ENCODE measurements at regions not wholly inside any gene's neighbourhood (a gene's known extent, or its start where the extent isn't known, plus 50 kb on each side); places are given as distances from the start of the nearest gene placed in this dataset.
"Not testable (repeated sequence)": the region's sequence is repeated elsewhere in the genome, so short reads cannot be mapped to it uniquely, and the experiment has no call there.

- no peak for TF ChIP-seq CTCF (IDR thresholded peaks at IDR 0.05; ENCODE audit: low read length, missing control alignments)
- H3K4me3 ChIP-seq (replicated peaks; ENCODE audit: low read depth, low read length) = no peak overlapping the region
- no peak for DNase-seq (ENCODE audit: low read depth)
Observed at GRCh38 chr10:36748128-36748871, 377.1 kb upstream of the ANKRD30A start.

GRCh38 chr10:36739884-36740445, 385.4 kb upstream of the ANKRD30A start:
- H3K4me3 ChIP-seq (replicated peaks; ENCODE audit: low read depth, low read length) = no peak overlapping the region
- TF ChIP-seq CTCF (IDR thresholded peaks at IDR 0.05; ENCODE audit: low read length, missing control alignments) = no peak
- DNase-seq (ENCODE audit: low read depth) = no peak

- no peak overlapping the region for H3K4me3 ChIP-seq (replicated peaks; ENCODE audit: low read depth, low read length)
- DNase-seq (ENCODE audit: low read depth) = no peak
- no peak for TF ChIP-seq CTCF (IDR thresholded peaks at IDR 0.05; ENCODE audit: low read length, missing control alignments)
Observed at GRCh38 chr10:36738738-36739431, 386.5 kb upstream of the ANKRD30A start.

- TF ChIP-seq CTCF (IDR thresholded peaks at IDR 0.05; ENCODE audit: low read length, missing control alignments) = no peak
- H3K4me3 ChIP-seq (replicated peaks; ENCODE audit: low read depth, low read length) = no peak overlapping the region
- no peak for DNase-seq (ENCODE audit: low read depth)
Observed at GRCh38 chr10:36736311-36736710, 389.1 kb upstream of the ANKRD30A start.

DNA sequence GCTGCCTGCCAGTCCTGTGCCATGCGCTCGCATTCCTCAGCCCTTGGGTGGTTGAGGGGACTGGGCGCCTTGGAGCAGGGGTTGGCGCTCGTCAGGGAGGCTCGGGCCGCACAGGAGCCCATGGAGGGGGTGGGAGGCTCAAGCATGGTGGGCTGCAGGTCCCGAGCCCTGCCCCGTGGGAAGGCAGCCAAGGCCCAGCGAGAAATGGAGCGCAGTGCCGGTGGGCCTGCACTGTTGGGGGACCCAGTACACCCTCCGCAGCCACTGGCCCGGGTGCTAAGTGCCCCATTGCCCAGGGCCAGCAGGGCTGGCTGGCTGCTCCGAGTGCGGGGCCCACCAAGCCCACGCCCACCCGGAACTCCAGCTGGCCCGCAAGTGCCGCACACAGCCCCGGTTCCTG, 390.8 kb upstream of the ANKRD30A start:
- not testable (repeated sequence) for DNase-seq (ENCODE audit: low read depth)

DNA sequence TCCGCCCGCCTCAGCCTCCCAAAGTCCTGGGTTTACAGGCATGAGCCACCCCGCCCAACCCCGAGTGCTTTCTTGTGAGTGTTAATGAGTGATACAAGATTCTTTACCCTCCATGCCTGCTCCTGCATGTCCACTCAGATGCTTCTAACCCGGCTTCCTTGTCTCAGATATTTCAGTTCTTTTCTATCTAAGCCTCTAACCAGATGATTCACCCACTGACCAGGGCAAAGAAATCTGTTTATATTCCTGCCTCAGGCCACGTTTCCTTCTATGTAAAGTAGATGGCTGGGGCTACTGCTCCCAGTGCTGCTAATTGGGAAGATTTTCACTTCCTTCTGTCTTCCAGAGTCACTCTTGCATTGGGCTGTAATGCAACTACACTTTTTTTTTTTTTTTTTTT, 395.1 kb upstream of the ANKRD30A start:
- DNase-seq (ENCODE audit: low read depth) = no peak
- H3K4me3 ChIP-seq (replicated peaks; ENCODE audit: low read depth, low read length) = no peak overlapping the region
- TF ChIP-seq CTCF (IDR thresholded peaks at IDR 0.05; ENCODE audit: low read length, missing control alignments) = no peak

More for the DNA sequence above, 390.8 kb upstream of the ANKRD30A start:
- H3K4me3 ChIP-seq (replicated peaks; ENCODE audit: low read depth, low read length) = not testable (repeated sequence)

DNA sequence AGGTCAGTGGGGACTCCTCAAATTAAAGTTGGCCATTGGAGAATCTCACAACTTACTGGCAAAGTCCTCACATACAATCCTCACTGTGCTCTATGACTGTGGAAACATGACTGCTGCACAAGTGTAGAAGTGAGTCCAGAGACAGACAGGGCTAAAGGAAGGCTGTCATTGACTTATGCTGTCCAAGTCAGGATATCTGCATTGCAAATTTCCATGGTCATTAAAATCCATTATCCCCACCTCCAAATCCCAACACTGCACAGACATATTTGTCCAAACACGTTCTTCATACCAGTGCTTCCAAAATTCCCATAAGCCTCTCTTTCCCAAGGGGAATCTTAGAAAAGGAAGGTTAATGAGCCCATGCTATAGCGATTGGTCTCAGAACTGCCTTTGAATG, 396.8 kb upstream of the ANKRD30A start:
- no peak overlapping the region for H3K4me3 ChIP-seq (replicated peaks; ENCODE audit: low read depth, low read length)
- no peak for TF ChIP-seq CTCF (IDR thresholded peaks at IDR 0.05; ENCODE audit: low read length, missing control alignments)
- DNase-seq (ENCODE audit: low read depth) = no peak
